HepG2 (cell line): ENCODE measurements at regions not wholly inside any gene's neighbourhood (a gene's known extent, or its start where the extent isn't known, plus 50 kb on each side); places are given as distances from the start of the nearest gene placed in this dataset.

Experiments
- AGO2 ChIP-seq: fragments of 200-400 bp; formaldehyde crosslinking; optimal IDR thresholded peaks from 2 replicates; pipeline ENCODE3; 2017; ENCODE audit warnings: mild to moderate bottlenecking, low read depth, low read length, moderate library complexity
- ATF1 ChIP-seq: IDR thresholded peaks from 2 replicates; pipeline ENCODE4 v1.6.1; 2016; ENCODE audit warnings: mild to moderate bottlenecking, control low read depth
- DPF2 ChIP-seq: sonication (generic); formaldehyde crosslinking; IDR thresholded peaks from 2 replicates; pipeline ENCODE4 v1.4.0; 2020; ENCODE audit warnings: mild to moderate bottlenecking, low read depth, missing genetic modification reagents, borderline replicate concordance
- GATA4 ChIP-seq: sonication (generic); IDR thresholded peaks from 2 replicates; pipeline ENCODE4 v1.6.1; 2016; ENCODE audit warnings: antibody characterized with exemption, low read depth, borderline replicate concordance
- HDAC1 ChIP-seq: sonication (generic); formaldehyde crosslinking; IDR thresholded peaks from 2 replicates; pipeline ENCODE4 v1.5.1; 2020; ENCODE audit warnings: mild to moderate bottlenecking, missing genetic modification reagents
- HHEX ChIP-seq: IDR thresholded peaks from 2 replicates; pipeline ENCODE4 v1.6.1; 2016; ENCODE audit warnings: control low read depth
- NCOA2 ChIP-seq: sonication (generic); formaldehyde crosslinking; IDR thresholded peaks from 2 replicates; pipeline ENCODE4 v1.8.0; 2022; ENCODE audit warnings: inconsistent platforms
- PITX1 ChIP-seq: sonication (generic); formaldehyde crosslinking; IDR thresholded peaks from 2 replicates; pipeline ENCODE4 v1.5.1; 2020; ENCODE audit warnings: mild to moderate bottlenecking, missing genetic modification reagents
- POLR2AphosphoS5 ChIP-seq: IDR thresholded peaks from 2 replicates; pipeline ENCODE4 v1.6.1; 2012; ENCODE audit warnings: low read depth, low read length
- RBM39 ChIP-seq: fragments of 200-400 bp; formaldehyde crosslinking; IDR thresholded peaks from one replicate; pipeline ENCODE4 v1.6.1; 2018; ENCODE audit warnings: antibody characterized with exemption, mild to moderate bottlenecking, low read depth, low read length; ENCODE audit not compliant: poor library complexity, severe bottlenecking
- TAF15 ChIP-seq: fragments of 200-400 bp; formaldehyde crosslinking; IDR thresholded peaks from one replicate; pipeline ENCODE4 v1.6.1; 2018; ENCODE audit warnings: mild to moderate bottlenecking, low read depth, low read length; ENCODE audit not compliant: poor library complexity, severe bottlenecking
- TCF7 ChIP-seq: sonication (generic); IDR thresholded peaks from 2 replicates; pipeline ENCODE4 v1.6.1; 2016; ENCODE audit warnings: antibody characterized with exemption, low read depth
- TRIM24 ChIP-seq: sonication (generic); formaldehyde crosslinking; IDR thresholded peaks from 2 replicates; pipeline ENCODE4 v1.8.0; 2022; ENCODE audit warnings: mild to moderate bottlenecking, missing genetic modification reagents
- ZNF3 ChIP-seq: IDR thresholded peaks from 2 replicates; pipeline ENCODE4 v1.7.0; 2017; ENCODE audit warnings: inconsistent platforms
- ZNF335 ChIP-seq: sonication (generic); formaldehyde crosslinking; IDR thresholded peaks from 2 replicates; pipeline ENCODE4 v1.4.0; 2020; ENCODE audit warnings: missing genetic modification reagents
- ZNF530 ChIP-seq: sonication (generic); formaldehyde crosslinking; IDR thresholded peaks from 2 replicates; pipeline ENCODE4 v1.5.0; 2020; ENCODE audit warnings: low read depth, mild to moderate bottlenecking, missing genetic modification reagents
- TF ChIP-seq, protein P1 (sequence below): IDR thresholded peaks from 2 replicates; pipeline ENCODE4 v1.6.1; 2012; ENCODE audit warnings: low read depth, low read length, improper control_type of control experiment
- TF ChIP-seq, protein P2 (sequence below): sonication (generic); formaldehyde crosslinking; conservative IDR thresholded peaks from 2 replicates; pipeline ENCODE4 v1.5.0; 2020; ENCODE audit warnings: missing genetic modification reagents
- TF ChIP-seq, protein P3 (sequence below): IDR thresholded peaks from 2 replicates; pipeline ENCODE4 v1.6.1; 2016; ENCODE audit warnings: low read depth, missing genetic modification reagents, missing compliant biosample characterization
- TF ChIP-seq, protein P4 (sequence below), 2 experiments: fragments of 450-650 bp in 1 of 2; sonication (generic) in 1 of 2; formaldehyde crosslinking; IDR thresholded peaks; 2 replicates each; pipeline versions ENCODE4 v1.5.0 to v1.8.0; 2020 to 2022; ENCODE audit warnings: mild to moderate bottlenecking in 1 of 2, missing genetic modification reagents in 1 of 2

DNA sequence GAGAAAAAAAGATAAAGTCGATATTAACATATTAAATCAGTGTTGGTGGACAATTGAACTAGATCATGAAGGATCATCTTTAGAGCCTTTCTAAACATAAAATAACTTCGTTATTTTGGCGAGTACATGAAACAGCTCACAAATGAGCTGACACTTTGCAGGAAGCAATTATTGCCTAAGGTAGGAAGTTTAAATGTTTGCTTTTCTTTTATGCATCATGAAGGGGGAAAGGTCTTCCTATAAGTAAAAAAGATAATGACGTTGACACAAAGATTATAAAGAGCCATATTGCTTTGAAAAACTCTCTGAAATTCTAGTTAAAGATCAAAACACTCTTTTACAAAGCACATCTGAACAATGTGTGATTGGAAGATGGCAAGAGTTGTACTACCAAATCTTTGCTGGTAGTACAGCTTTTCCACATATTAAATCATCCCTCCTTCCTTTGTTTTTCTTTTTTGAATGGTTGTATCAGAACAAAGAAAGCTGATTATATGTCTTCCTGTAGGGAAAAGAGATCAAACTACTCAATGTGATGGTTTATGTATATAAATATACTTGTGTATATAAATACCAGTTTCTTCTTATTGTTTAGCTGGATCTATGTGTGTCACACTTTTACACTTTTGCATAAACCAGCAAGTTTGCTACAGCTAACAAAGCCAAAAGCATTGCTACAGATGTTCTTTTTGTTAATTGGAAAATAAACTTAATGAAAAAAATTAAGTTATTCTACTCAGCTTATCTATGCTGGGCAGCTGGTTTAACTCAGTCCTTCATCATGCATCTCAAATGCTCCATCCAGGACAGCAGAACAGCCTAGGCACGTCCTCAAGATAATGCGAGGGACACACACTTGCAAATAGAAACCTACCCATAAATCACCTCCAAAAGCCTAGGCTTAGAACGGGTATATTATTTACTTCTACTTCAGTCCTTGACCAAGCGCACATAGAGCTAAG, 850.8 kb upstream of the ROBO1 start (continued):
- peak; percentile 49; the same call in 1 of the 2 replicates for TF ChIP-seq TRIM24
- TF ChIP-seq, protein P1, sequence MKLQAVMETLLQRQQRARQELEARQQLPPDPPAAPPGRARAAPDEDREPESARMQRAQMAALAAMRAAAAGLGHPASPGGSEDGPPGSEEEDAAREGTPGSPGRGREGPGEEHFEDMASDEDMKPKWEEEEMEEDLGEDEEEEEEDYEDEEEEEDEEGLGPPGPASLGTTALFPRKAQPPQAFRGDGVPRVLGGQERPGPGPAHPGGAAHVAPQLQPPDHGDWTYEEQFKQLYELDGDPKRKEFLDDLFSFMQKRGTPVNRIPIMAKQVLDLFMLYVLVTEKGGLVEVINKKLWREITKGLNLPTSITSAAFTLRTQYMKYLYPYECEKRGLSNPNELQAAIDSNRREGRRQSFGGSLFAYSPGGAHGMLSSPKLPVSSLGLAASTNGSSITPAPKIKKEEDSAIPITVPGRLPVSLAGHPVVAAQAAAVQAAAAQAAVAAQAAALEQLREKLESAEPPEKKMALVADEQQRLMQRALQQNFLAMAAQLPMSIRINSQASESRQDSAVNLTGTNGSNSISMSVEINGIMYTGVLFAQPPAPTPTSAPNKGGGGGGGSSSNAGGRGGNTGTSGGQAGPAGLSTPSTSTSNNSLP: peak; percentile 74
- TF ChIP-seq TCF7: peak; percentile 99
- no peak for TF ChIP-seq AGO2
- no peak for TF ChIP-seq ZNF335
- TF ChIP-seq GATA4: peak; percentile 97
- TF ChIP-seq, protein P2, sequence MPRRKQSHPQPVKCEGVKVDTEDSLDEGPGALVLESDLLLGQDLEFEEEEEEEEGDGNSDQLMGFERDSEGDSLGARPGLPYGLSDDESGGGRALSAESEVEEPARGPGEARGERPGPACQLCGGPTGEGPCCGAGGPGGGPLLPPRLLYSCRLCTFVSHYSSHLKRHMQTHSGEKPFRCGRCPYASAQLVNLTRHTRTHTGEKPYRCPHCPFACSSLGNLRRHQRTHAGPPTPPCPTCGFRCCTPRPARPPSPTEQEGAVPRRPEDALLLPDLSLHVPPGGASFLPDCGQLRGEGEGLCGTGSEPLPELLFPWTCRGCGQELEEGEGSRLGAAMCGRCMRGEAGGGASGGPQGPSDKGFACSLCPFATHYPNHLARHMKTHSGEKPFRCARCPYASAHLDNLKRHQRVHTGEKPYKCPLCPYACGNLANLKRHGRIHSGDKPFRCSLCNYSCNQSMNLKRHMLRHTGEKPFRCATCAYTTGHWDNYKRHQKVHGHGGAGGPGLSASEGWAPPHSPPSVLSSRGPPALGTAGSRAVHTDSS: no peak
- peak; percentile 71; the same call in 1 of the 2 replicates for TF ChIP-seq DPF2
- no peak for TF ChIP-seq TAF15
- TF ChIP-seq ZNF530: no peak
- peak; percentile 79; the same call in 1 of the 2 replicates for TF ChIP-seq HHEX (CRISPR knock-in tag)
- peak; percentile 47; the same call in 1 of the 2 replicates for TF ChIP-seq HDAC1 (CRISPR knock-in tag)
- TF ChIP-seq NCOA2: peak; percentile 98
- TF ChIP-seq PITX1 (CRISPR knock-in tag): peak; percentile 97
- peak; percentile 75; the same call in 1 of the 2 replicates for TF ChIP-seq ATF1
- no peak for TF ChIP-seq RBM39
- TF ChIP-seq, protein P3, sequence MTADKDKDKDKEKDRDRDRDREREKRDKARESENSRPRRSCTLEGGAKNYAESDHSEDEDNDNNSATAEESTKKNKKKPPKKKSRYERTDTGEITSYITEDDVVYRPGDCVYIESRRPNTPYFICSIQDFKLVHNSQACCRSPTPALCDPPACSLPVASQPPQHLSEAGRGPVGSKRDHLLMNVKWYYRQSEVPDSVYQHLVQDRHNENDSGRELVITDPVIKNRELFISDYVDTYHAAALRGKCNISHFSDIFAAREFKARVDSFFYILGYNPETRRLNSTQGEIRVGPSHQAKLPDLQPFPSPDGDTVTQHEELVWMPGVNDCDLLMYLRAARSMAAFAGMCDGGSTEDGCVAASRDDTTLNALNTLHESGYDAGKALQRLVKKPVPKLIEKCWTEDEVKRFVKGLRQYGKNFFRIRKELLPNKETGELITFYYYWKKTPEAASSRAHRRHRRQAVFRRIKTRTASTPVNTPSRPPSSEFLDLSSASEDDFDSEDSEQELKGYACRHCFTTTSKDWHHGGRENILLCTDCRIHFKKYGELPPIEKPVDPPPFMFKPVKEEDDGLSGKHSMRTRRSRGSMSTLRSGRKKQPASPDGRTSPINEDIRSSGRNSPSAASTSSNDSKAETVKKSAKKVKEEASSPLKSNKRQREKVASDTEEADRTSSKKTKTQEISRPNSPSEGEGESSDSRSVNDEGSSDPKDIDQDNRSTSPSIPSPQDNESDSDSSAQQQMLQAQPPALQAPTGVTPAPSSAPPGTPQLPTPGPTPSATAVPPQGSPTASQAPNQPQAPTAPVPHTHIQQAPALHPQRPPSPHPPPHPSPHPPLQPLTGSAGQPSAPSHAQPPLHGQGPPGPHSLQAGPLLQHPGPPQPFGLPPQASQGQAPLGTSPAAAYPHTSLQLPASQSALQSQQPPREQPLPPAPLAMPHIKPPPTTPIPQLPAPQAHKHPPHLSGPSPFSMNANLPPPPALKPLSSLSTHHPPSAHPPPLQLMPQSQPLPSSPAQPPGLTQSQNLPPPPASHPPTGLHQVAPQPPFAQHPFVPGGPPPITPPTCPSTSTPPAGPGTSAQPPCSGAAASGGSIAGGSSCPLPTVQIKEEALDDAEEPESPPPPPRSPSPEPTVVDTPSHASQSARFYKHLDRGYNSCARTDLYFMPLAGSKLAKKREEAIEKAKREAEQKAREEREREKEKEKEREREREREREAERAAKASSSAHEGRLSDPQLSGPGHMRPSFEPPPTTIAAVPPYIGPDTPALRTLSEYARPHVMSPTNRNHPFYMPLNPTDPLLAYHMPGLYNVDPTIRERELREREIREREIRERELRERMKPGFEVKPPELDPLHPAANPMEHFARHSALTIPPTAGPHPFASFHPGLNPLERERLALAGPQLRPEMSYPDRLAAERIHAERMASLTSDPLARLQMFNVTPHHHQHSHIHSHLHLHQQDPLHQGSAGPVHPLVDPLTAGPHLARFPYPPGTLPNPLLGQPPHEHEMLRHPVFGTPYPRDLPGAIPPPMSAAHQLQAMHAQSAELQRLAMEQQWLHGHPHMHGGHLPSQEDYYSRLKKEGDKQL (CRISPR knock-in tag): peak; percentile 91
- TF ChIP-seq POLR2AphosphoS5: no peak
- TF ChIP-seq, protein P4, sequence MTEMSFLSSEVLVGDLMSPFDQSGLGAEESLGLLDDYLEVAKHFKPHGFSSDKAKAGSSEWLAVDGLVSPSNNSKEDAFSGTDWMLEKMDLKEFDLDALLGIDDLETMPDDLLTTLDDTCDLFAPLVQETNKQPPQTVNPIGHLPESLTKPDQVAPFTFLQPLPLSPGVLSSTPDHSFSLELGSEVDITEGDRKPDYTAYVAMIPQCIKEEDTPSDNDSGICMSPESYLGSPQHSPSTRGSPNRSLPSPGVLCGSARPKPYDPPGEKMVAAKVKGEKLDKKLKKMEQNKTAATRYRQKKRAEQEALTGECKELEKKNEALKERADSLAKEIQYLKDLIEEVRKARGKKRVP (CRISPR knock-in tag; IDR thresholded peaks at IDR 0.05): 0 out of 4 replicates have a peak, but pooled peaks of 1 of the 2 experiments have one; percentile 40
- TF ChIP-seq ZNF3 (CRISPR knock-in tag): no peak
